SK-N-SH (cell line): ENCODE measurements at regions not wholly inside any gene's neighbourhood (a gene's known extent, or its start where the extent isn't known, plus 50 kb on each side); places are given as distances from the start of the nearest gene placed in this dataset.
A peak's percentile ranks its signal among the peaks of the same experiment; 100 is the strongest.

Experiments used
- CTCF ChIA-PET: fragments of 300-600, 350-600 bp; formaldehyde crosslinking; extraction: SDS; loops from one replicate; lab custom pipeline; 2021; lab: Yijun Ruan, JAX
- POLR2A ChIA-PET: fragments of 350-600 bp; sonication (Branson Sonifier 250); formaldehyde crosslinking; extraction: SDS; loops from one replicate; lab custom pipeline; 2020; ENCODE audit warnings: antibody characterized with exemption, inconsistent platforms; lab: Yijun Ruan, JAX
- DNase-seq: peaks from one replicate; pipeline ENCODE4 v3.0.0; 2012
- H2AFZ ChIP-seq: fragments of 200-600 bp; sonication (generic); 2 replicates; pipeline ENCODE4 v1.8.1; 2016; ENCODE audit warnings: antibody characterized with exemption, mild to moderate bottlenecking, low read depth
- H3F3A ChIP-seq: fragments of 200-600 bp; sonication (generic); replicated peaks from 2 replicates; pipeline ENCODE3; 2016; ENCODE audit warnings: antibody characterized with exemption, mild to moderate bottlenecking; ENCODE audit not compliant: insufficient read depth
- H3K27ac ChIP-seq, 2 experiments: fragments of 200-500 bp in 1 of 2; fragments of 200-600 bp in 1 of 2; sonication (Bioruptor generic) in 1 of 2; sonication (generic), shearing (Covaris generic) in 1 of 2; 2 replicates each; pipeline versions ENCODE4 v1.5.1 to v1.6.1; 2014 to 2016; ENCODE audit warnings: low read depth in 2 of 2, inconsistent platforms in 1 of 2, low read length in 1 of 2, mild to moderate bottlenecking in 1 of 2, mixed read lengths in 1 of 2
- H3K27me3 ChIP-seq: fragments of 200-600 bp; sonication (generic), shearing (Covaris generic); 2 replicates; pipeline ENCODE4 v1.6.1; 2016; ENCODE audit warnings: mixed run types; ENCODE audit not compliant: insufficient read depth
- H3K36me3 ChIP-seq, 2 experiments: fragments of 200-500 bp in 1 of 2; fragments of 200-600 bp in 1 of 2; sonication (Bioruptor generic) in 1 of 2; sonication (generic) in 1 of 2; replicated peaks in 1 of 2; 2 replicates each; pipeline versions ENCODE3 to v1.5.1; 2014 to 2016; ENCODE audit warnings: low read length in 1 of 2, mild to moderate bottlenecking in 1 of 2; ENCODE audit not compliant: insufficient read depth in 2 of 2, control insufficient read depth in 1 of 2
- H3K4me1 ChIP-seq, 2 experiments: fragments of 200-500 bp in 1 of 2; fragments of 200-600 bp in 1 of 2; sonication (Bioruptor generic) in 1 of 2; sonication (generic), shearing (Covaris generic) in 1 of 2; 2 replicates each; pipeline versions ENCODE4 v1.5.1 to v1.6.1; 2014 to 2016; ENCODE audit warnings: low read depth in 1 of 2, low read length in 1 of 2, mixed run types in 1 of 2; ENCODE audit not compliant: insufficient read depth in 2 of 2, control insufficient read depth in 1 of 2
- H3K4me2 ChIP-seq: fragments of 200-600 bp; sonication (generic), shearing (Covaris generic); 2 replicates; pipeline ENCODE4 v1.6.1; 2017; ENCODE audit warnings: mixed run types
- H3K4me3 ChIP-seq, 2 experiments: fragments of 200-500 bp in 1 of 2; fragments of 200-600 bp in 1 of 2; sonication (Bioruptor generic) in 1 of 2; sonication (generic), shearing (Covaris generic) in 1 of 2; 2 replicates each; pipeline versions ENCODE4 v1.5.1 to v1.8.1; 2014 to 2016; ENCODE audit warnings: low read depth in 2 of 2, inconsistent platforms in 1 of 2, low read length in 1 of 2, mild to moderate bottlenecking in 1 of 2, mixed read lengths in 1 of 2, moderate library complexity in 1 of 2
- H3K79me2 ChIP-seq: fragments of 200-600 bp; sonication (generic); 2 replicates; pipeline ENCODE4 v1.8.1; 2017; ENCODE audit warnings: mild to moderate bottlenecking; ENCODE audit not compliant: insufficient read depth
- H3K9ac ChIP-seq: fragments of 200-600 bp; sonication (generic); 2 replicates; pipeline ENCODE4 v1.6.1; 2017; ENCODE audit warnings: mixed run types
- H3K9me2 ChIP-seq: fragments of 200-600 bp; sonication (generic); 2 replicates; pipeline ENCODE4 v1.6.1; 2017; ENCODE audit warnings: mixed run types
- H3K9me3 ChIP-seq: fragments of 200-600 bp; sonication (generic); 2 replicates; pipeline ENCODE4 v1.6.1; 2017; ENCODE audit warnings: mixed run types, mild to moderate bottlenecking, moderate library complexity
- H4K20me1 ChIP-seq: fragments of 200-600 bp; sonication (generic); 2 replicates; pipeline ENCODE4 v1.6.1; 2017; ENCODE audit warnings: mild to moderate bottlenecking, mixed run types; ENCODE audit not compliant: insufficient read depth
- EZH2phosphoT487 ChIP-seq: fragments of 200-600 bp; sonication (generic); IDR thresholded peaks from 2 replicates; pipeline ENCODE4 v1.6.1; 2017; ENCODE audit warnings: low read depth, mixed run types, mild to moderate bottlenecking, antibody characterized with exemption, moderate library complexity, borderline replicate concordance
- FOSL2 ChIP-seq: IDR thresholded peaks from 2 replicates; pipeline ENCODE4 v1.4.0; 2012; ENCODE audit warnings: low read depth, mild to moderate bottlenecking, moderate library complexity, borderline replicate concordance
- GATA2 ChIP-seq: sonication (generic); formaldehyde crosslinking; IDR thresholded peaks from 2 replicates; pipeline ENCODE4 v1.5.0; 2020; ENCODE audit warnings: mild to moderate bottlenecking, missing genetic modification reagents
- JUND ChIP-seq: IDR thresholded peaks from 2 replicates; pipeline ENCODE4 v1.4.0; 2012
- MEF2A ChIP-seq: IDR thresholded peaks from 2 replicates; pipeline ENCODE4 v1.4.0; 2012; ENCODE audit warnings: low read depth, borderline replicate concordance
- RAD21 ChIP-seq: IDR thresholded peaks from 2 replicates; pipeline ENCODE4 v1.6.1; 2012; ENCODE audit warnings: mild to moderate bottlenecking, low read length
- RCOR1 ChIP-seq: fragments of 150-350 bp; IDR thresholded peaks from 2 replicates; pipeline ENCODE4 v1.6.1; 2017; ENCODE audit warnings: antibody characterized with exemption, low read length
- REST ChIP-seq: IDR thresholded peaks from 2 replicates; pipeline ENCODE4 v1.6.1; 2012; ENCODE audit warnings: mild to moderate bottlenecking, low read depth, low read length, moderate library complexity
- SIN3A ChIP-seq: IDR thresholded peaks from 2 replicates; pipeline ENCODE4 v1.6.1; 2012; ENCODE audit warnings: low read depth, mild to moderate bottlenecking, low read length, moderate library complexity, borderline replicate concordance
- TAF1 ChIP-seq: IDR thresholded peaks from 2 replicates; pipeline ENCODE4 v1.6.1; 2012; ENCODE audit warnings: low read depth, mild to moderate bottlenecking, low read length, moderate library complexity, borderline replicate concordance
- TCF12 ChIP-seq: IDR thresholded peaks from 2 replicates; pipeline ENCODE4 v1.4.0; 2012
- YY1 ChIP-seq: IDR thresholded peaks from 2 replicates; pipeline ENCODE4 v1.4.0; 2012; ENCODE audit warnings: low read depth, mild to moderate bottlenecking
- ZBTB33 ChIP-seq: IDR thresholded peaks from 2 replicates; pipeline ENCODE4 v1.4.0; 2012; ENCODE audit warnings: low read depth, borderline replicate concordance
- WGBS: methylation state at CpG from one replicate; pipeline ENCODE4 v1.1.6; 2017; ENCODE audit warnings: low lambda C conversion rate; 5-methylcytosine and 5-hydroxymethylcytosine counted together
- TF ChIP-seq, protein P1 (sequence below): fragments of 200-600 bp; sonication (generic); IDR thresholded peaks from 2 replicates; pipeline ENCODE4 v1.6.1; 2017; ENCODE audit warnings: antibody characterized with exemption, mild to moderate bottlenecking, moderate library complexity
- TF ChIP-seq, protein P2 (sequence below): IDR thresholded peaks from 2 replicates; pipeline ENCODE4 v1.4.0; 2012; ENCODE audit warnings: low read depth, borderline replicate concordance
- TF ChIP-seq, protein P3 (sequence below): IDR thresholded peaks from 2 replicates; pipeline ENCODE4; 2012

GRCh38 chr13:73765651-73766384 is 368.4 kb downstream of the KLF12 start (continued):
- no peak for TF ChIP-seq REST
- TF ChIP-seq RCOR1: peak; percentile 86
- TF ChIP-seq SIN3A: no peak
- no peak for TF ChIP-seq FOSL2
- TF ChIP-seq YY1: no peak
- no peak; the same call in none of the 2 replicates for TF ChIP-seq GATA2 (CRISPR knock-in tag)
- TF ChIP-seq, protein P1, sequence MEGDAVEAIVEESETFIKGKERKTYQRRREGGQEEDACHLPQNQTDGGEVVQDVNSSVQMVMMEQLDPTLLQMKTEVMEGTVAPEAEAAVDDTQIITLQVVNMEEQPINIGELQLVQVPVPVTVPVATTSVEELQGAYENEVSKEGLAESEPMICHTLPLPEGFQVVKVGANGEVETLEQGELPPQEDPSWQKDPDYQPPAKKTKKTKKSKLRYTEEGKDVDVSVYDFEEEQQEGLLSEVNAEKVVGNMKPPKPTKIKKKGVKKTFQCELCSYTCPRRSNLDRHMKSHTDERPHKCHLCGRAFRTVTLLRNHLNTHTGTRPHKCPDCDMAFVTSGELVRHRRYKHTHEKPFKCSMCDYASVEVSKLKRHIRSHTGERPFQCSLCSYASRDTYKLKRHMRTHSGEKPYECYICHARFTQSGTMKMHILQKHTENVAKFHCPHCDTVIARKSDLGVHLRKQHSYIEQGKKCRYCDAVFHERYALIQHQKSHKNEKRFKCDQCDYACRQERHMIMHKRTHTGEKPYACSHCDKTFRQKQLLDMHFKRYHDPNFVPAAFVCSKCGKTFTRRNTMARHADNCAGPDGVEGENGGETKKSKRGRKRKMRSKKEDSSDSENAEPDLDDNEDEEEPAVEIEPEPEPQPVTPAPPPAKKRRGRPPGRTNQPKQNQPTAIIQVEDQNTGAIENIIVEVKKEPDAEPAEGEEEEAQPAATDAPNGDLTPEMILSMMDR: no peak
- no peak for TF ChIP-seq TAF1
- TF ChIP-seq, protein P2, sequence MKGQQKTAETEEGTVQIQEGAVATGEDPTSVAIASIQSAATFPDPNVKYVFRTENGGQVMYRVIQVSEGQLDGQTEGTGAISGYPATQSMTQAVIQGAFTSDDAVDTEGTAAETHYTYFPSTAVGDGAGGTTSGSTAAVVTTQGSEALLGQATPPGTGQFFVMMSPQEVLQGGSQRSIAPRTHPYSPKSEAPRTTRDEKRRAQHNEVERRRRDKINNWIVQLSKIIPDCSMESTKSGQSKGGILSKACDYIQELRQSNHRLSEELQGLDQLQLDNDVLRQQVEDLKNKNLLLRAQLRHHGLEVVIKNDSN: 0 out of 2 replicates have a peak, but pooled peaks have one; percentile 9

- Histone ChIP-seq H3K4me3 (no peak overlapping the region), H3K9me3 (no peaks in the 10 kb centered on the region), H3K27me3 (no peaks in the 10 kb centered on the region), H3K36me3 (peaks cover 5 to 11% of the 10 kb centered on the region in 2 experiments), H3K9me2 (no peaks in the 10 kb centered on the region), H3K4me2 (no peak overlapping the region), H3K27ac (no peak overlapping the region), H3K79me2 (no peaks in the 10 kb centered on the region), H3K4me1 (peaks cover 4 to 18% of the 10 kb centered on the region in 2 experiments; a peak in 3 of 4 replicates), H3F3A (peaks cover 3% of the 10 kb centered on the region), H4K20me1 (no peaks in the 10 kb centered on the region), H3K9ac (no peak overlapping the region), H2AFZ (no peak overlapping the region)
- POLR2A ChIA-PET: no interaction called here
- no peak for DNase-seq
- CTCF ChIA-PET: interaction anchor here (0.6 to 1.7 kb wide), 2 partner anchors 9 to 528 kb away, joined by 4 read pairs; no protein-coding TSS in a partner anchor
- 91% methylated on average over 5 of the region's 5 CpGs for WGBS
- TF ChIP-seq JUND (no peak), YY1 (no peak), TCF12 (no peak), EZH2phosphoT487 (no peak), RAD21 (no peak), MEF2A (no peak), ZBTB33 (no peak)
- TF ChIP-seq, protein P3, sequence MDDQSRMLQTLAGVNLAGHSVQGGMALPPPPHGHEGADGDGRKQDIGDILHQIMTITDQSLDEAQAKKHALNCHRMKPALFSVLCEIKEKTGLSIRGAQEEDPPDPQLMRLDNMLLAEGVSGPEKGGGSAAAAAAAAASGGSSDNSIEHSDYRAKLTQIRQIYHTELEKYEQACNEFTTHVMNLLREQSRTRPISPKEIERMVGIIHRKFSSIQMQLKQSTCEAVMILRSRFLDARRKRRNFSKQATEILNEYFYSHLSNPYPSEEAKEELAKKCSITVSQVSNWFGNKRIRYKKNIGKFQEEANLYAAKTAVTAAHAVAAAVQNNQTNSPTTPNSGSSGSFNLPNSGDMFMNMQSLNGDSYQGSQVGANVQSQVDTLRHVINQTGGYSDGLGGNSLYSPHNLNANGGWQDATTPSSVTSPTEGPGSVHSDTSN: no peak
- TF ChIP-seq, protein P2: no peak
These were observed 374.8 kb downstream of the KLF12 start for GRCh38 chr13:73759434-73759833.
